ENCODE measurements at regions not wholly inside any gene's neighbourhood (a gene's known extent, or its start where the extent isn't known, plus 50 kb on each side); places are given as distances from the start of the nearest gene placed in this dataset.

- TF ChIP-seq CTCF (IDR thresholded peaks at IDR 0.05; ENCODE audit: insufficient read depth, low read depth, low read length) (no peak), EZH2 (IDR thresholded peaks at IDR 0.05; ENCODE audit: insufficient read depth, low read length) (no peak)
Measured at GRCh38 chr17:13297183-13297582, 279.4 kb upstream of the ELAC2 start.

Data from astrocyte (in vitro differentiated cells and primary cell).